Medulla oblongata (tissue), 1 donor: ENCODE measurements at regions not wholly inside any gene's neighbourhood (a gene's known extent, or its start where the extent isn't known, plus 50 kb on each side); places are given as distances from the start of the nearest gene placed in this dataset.
"Not testable (repeated sequence)": the region's sequence is repeated elsewhere in the genome, so short reads cannot be mapped to it uniquely, and the experiment has no call there.

Experiments
- DNase-seq: peaks from one replicate; pipeline ENCODE4 v3.0.0-alpha.2; 2015; ENCODE audit errors: extremely low spot score

GRCh38 chr15:96162322-96162721 lies 168.2 kb upstream of the NR2F2 start:
- no peak for DNase-seq

- DNase-seq: no peak
Observed at GRCh38 chr15:96165081-96165480, 165.4 kb upstream of the NR2F2 start.

- no peak for DNase-seq
Observed at GRCh38 chr15:96165775-96166174, 164.7 kb upstream of the NR2F2 start.

- peak; percentile 7 for DNase-seq
Observed at GRCh38 chr15:96166223-96167200, 164.0 kb upstream of the NR2F2 start.

GRCh38 chr15:96170616-96170978 lies 159.9 kb upstream of the NR2F2 start:
- not testable (repeated sequence) for DNase-seq

- DNase-seq: no peak
Observed at GRCh38 chr15:96170979-96171739, 159.3 kb upstream of the NR2F2 start.

- DNase-seq: no peak
Observed at GRCh38 chr15:96171853-96172296, 158.6 kb upstream of the NR2F2 start.

GRCh38 chr15:96172417-96172816 lies 158.1 kb upstream of the NR2F2 start:
- DNase-seq: no peak

GRCh38 chr15:96176831-96177230 lies 153.7 kb upstream of the NR2F2 start:
- DNase-seq: no peak

GRCh38 chr15:96177279-96177678 lies 153.2 kb upstream of the NR2F2 start:
- DNase-seq: peak; percentile 11

GRCh38 chr15:96180087-96180748 lies 150.3 kb upstream of the NR2F2 start:
- no peak for DNase-seq

- no peak for DNase-seq
Observed at GRCh38 chr15:96181217-96181616, 149.3 kb upstream of the NR2F2 start.

GRCh38 chr15:96181873-96182301 lies 148.6 kb upstream of the NR2F2 start:
- no peak for DNase-seq

GRCh38 chr15:96182736-96183513 lies 147.6 kb upstream of the NR2F2 start:
- no peak for DNase-seq

GRCh38 chr15:96183514-96183850 lies 147.0 kb upstream of the NR2F2 start:
- DNase-seq: no peak

- no peak for DNase-seq
Observed at GRCh38 chr15:96183867-96184266, 146.6 kb upstream of the NR2F2 start.

GRCh38 chr15:96184297-96184696 lies 146.2 kb upstream of the NR2F2 start:
- no peak for DNase-seq

- no peak for DNase-seq
Observed at GRCh38 chr15:96186105-96186504, 144.4 kb upstream of the NR2F2 start.

- DNase-seq: no peak
Observed at GRCh38 chr15:96187341-96188305, 142.9 kb upstream of the NR2F2 start.

- DNase-seq: no peak
Observed at GRCh38 chr15:96197721-96198120, 132.8 kb upstream of the NR2F2 start.
